SH-SY5Y (cell line): ENCODE measurements at regions not wholly inside any gene's neighbourhood (a gene's known extent, or its start where the extent isn't known, plus 50 kb on each side); places are given as distances from the start of the nearest gene placed in this dataset.

Experiments
- GATA2 ChIP-seq: IDR thresholded peaks from 2 replicates; pipeline ENCODE4 v1.6.1; 2011; ENCODE audit warnings: mild to moderate bottlenecking, low read depth, low read length
- GATA3 ChIP-seq: IDR thresholded peaks from 2 replicates; pipeline ENCODE4 v1.6.1; 2011; ENCODE audit warnings: low read depth, mild to moderate bottlenecking, low read length, moderate library complexity

DNA sequence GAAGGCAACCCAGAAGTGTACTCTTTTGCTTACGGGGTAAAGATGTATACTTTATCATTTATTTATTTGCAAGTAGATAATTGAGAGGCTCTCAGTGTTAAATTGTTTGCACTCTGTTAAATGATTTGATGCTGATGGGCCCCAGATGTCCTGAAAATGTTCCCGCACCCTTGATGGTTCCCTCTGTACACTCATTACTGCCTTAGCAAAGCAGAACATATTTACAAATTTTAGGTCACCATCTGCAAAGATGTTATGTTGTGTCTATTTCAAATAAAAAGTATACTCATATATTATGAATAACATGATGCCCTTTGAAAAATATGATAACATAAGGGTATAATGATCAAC, 240.5 kb upstream of the SNX7 start:
- TF ChIP-seq GATA2 (no peak), GATA3 (no peak)
